ENCODE measurements at regions not wholly inside any gene's neighbourhood (a gene's known extent, or its start where the extent isn't known, plus 50 kb on each side); places are given as distances from the start of the nearest gene placed in this dataset.
"Not testable (repeated sequence)": the region's sequence is repeated elsewhere in the genome, so short reads cannot be mapped to it uniquely, and the experiment has no call there.

GRCh38 chr10:38209332-38209731 lies 115.2 kb downstream of the ZNF37A start:
- no peak for DNase-seq

- DNase-seq, result not testable (repeated sequence)
These were observed 115.6 kb downstream of the ZNF37A start for GRCh38 chr10:38209748-38210147.

- no peak for DNase-seq
These were observed 118.3 kb downstream of the ZNF37A start for GRCh38 chr10:38212460-38212859.

GRCh38 chr10:38226385-38226784 lies 132.2 kb downstream of the ZNF37A start:
- no peak for DNase-seq

- no peak for DNase-seq
These were observed 134.3 kb downstream of the ZNF37A start for GRCh38 chr10:38228394-38228793.

- not testable (repeated sequence) for DNase-seq
These were observed 144.3 kb downstream of the ZNF37A start for GRCh38 chr10:38238479-38238878.

GRCh38 chr10:38242061-38242649 lies 148.0 kb downstream of the ZNF37A start:
- not testable (repeated sequence) for DNase-seq

- not testable (repeated sequence) for DNase-seq
These were observed 154.0 kb downstream of the ZNF37A start for GRCh38 chr10:38248113-38248512.

GRCh38 chr10:38252551-38252950 lies 158.4 kb downstream of the ZNF37A start:
- not testable (repeated sequence) for DNase-seq

GRCh38 chr10:38267555-38267954 lies 173.4 kb downstream of the ZNF37A start:
- DNase-seq, result not testable (repeated sequence)

GRCh38 chr10:38271031-38271430 lies 176.9 kb downstream of the ZNF37A start:
- not testable (repeated sequence) for DNase-seq

GRCh38 chr10:38274879-38275278 lies 180.7 kb downstream of the ZNF37A start:
- not testable (repeated sequence) for DNase-seq

- DNase-seq, result not testable (repeated sequence)
These were observed 198.4 kb downstream of the ZNF37A start for GRCh38 chr10:38292560-38292959.

GRCh38 chr10:38310111-38310510 lies 216.0 kb downstream of the ZNF37A start:
- DNase-seq, result not testable (repeated sequence)

- not testable (repeated sequence) for DNase-seq
These were observed 221.1 kb downstream of the ZNF37A start for GRCh38 chr10:38315090-38315805.

GRCh38 chr10:38321393-38321792 lies 227.3 kb downstream of the ZNF37A start:
- not testable (repeated sequence) for DNase-seq

- not testable (repeated sequence) for DNase-seq
These were observed 236.2 kb downstream of the ZNF37A start for GRCh38 chr10:38330306-38330705.

GRCh38 chr10:38331106-38331505 lies 237.0 kb downstream of the ZNF37A start:
- DNase-seq, result not testable (repeated sequence)

GRCh38 chr10:38333699-38334098 lies 239.6 kb downstream of the ZNF37A start:
- DNase-seq, result not testable (repeated sequence)

GRCh38 chr10:38350645-38351044 lies 256.5 kb downstream of the ZNF37A start:
- not testable (repeated sequence) for DNase-seq

GRCh38 chr10:38354410-38354809 lies 260.3 kb downstream of the ZNF37A start:
- not testable (repeated sequence) for DNase-seq

GRCh38 chr10:38355911-38356526 lies 261.9 kb downstream of the ZNF37A start:
- DNase-seq, result peak; percentile 84

- DNase-seq, result not testable (repeated sequence)
These were observed 262.4 kb downstream of the ZNF37A start for GRCh38 chr10:38356527-38356926.

- DNase-seq, result not testable (repeated sequence)
These were observed 268.4 kb downstream of the ZNF37A start for GRCh38 chr10:38362514-38362913.

Measured in central memory CD4-positive, alpha-beta T cell (primary cell).